H4 (cell line): ENCODE measurements at regions not wholly inside any gene's neighbourhood (a gene's known extent, or its start where the extent isn't known, plus 50 kb on each side); places are given as distances from the start of the nearest gene placed in this dataset.
"Not testable (repeated sequence)": the region's sequence is repeated elsewhere in the genome, so short reads cannot be mapped to it uniquely, and the experiment has no call there.

Source experiments
- DNase-seq: peaks from one replicate; pipeline ENCODE4 v3.0.0-alpha.2; 2015; ENCODE audit warnings: low spot score

- no peak for DNase-seq
Measured at GRCh38 chr5:106699198-106699597, 971.5 kb downstream of the EFNA5 start.

DNA sequence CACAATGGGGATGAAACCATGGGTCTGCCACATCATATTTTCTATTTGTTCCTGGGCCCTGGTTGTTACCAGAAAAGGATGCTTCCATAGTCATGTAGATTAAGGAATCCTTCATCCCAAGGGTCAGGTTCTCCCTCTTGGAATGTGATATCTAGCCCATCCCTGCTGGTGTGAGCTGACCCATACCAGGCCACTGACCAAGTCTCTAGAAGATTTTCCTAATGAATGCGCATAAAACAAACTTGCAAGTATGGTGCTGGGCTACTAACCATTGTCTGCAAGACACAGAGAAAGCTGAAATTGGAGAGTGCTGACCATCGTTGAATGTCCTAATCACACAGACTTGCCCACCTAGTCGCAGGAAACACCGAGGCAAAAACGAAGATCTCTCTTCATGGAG lies 972.6 kb downstream of the EFNA5 start:
- DNase-seq = no peak

- DNase-seq = no peak
Measured at GRCh38 chr5:106691701-106692100, 979.0 kb downstream of the EFNA5 start.

DNA sequence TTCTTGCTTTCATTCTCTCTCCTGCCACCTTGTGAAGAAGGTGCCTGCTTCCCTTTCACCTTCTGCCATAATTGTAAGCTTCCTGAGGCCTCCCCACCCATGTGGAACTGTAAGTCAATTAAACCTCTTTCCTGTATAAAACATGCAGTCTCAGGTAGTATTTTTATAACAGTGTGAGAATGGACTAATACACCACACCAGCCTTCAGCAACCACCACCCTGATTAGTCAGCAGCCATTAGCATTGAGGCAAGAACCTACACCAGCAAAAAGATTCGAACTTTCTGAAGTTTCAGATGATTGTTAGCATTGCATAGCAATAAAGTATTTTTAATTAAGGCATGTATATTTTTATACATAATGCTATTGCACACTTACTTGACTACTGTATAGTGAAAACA lies 980.2 kb downstream of the EFNA5 start:
- DNase-seq = no peak

DNA sequence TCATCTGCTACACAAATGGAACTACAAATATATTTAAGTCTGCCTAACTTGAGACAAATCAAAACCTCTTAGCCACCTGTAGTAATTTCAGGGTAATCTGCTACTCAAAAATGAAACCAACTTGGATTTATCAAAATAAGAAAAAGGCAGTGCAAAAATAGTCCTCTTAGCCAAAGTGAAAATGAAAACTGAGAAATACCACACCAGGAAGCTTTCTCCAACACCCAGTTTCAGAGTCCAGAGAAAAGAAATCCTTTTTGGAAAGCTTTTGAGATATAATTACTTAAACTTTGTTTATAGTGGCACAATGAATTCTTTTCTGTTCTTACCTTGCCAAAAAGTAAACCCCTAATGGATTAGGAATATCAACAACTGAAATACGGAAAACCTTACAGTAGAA lies 990.4 kb downstream of the EFNA5 start:
- peak; percentile 14 for DNase-seq

DNA sequence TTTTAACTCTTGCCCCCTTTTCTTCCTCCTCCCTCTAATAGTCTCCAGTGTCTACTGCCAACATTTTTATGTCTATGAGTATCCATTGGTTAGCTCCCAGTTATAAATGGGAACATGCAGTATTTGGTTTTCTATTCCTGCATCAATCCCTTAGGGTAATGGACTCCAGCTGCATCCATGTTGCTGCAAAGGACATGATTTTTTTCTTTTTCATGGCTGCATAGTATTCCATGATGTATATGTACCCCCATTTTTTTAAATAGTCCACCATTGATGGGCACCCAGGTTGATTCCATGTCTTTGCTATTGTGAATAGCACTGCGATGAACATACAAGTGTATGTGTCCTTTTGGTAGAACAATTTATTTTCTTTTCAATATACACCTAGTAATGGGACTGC lies 993.7 kb downstream of the EFNA5 start:
- no peak for DNase-seq

DNA sequence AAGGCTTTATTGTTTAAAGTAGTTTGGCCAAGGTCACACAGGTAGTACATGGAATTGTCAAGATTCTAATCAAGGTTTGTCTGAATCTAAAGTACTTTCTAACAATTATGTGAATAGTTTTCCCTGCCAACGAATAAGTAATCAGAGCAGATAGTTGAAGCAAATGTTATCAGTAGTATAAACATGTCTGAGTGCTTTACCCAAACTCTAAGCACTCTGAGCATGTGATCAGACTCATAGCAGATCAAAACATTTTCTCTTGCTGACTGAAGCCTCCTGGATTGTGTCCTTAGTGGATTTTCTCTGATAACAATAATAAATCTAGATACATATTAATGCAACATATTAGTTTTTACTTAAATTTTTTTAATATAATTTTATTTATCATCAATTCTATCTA lies 995.0 kb downstream of the EFNA5 start:
- no peak for DNase-seq

DNA sequence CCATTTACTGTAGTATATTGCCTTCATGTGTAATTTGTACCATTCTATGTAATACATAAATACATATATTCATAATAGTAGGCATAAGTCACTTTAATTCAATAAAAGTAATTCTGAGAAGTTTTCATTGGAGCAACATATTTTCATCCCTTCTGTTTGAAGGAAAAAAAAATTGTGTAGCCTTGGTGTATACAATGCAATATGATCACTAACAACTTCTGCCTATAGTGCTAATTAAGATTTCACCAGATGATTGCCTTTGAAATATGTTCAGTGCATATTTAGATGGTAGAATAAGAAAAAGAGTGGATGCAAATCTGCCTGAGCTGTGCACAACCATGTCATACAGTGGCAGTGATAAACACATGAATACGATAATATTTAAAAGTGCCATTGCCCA lies 996.8 kb downstream of the EFNA5 start:
- DNase-seq = no peak

GRCh38 chr5:106661866-106662265 lies 1008.9 kb downstream of the EFNA5 start:
- no peak for DNase-seq

DNA sequence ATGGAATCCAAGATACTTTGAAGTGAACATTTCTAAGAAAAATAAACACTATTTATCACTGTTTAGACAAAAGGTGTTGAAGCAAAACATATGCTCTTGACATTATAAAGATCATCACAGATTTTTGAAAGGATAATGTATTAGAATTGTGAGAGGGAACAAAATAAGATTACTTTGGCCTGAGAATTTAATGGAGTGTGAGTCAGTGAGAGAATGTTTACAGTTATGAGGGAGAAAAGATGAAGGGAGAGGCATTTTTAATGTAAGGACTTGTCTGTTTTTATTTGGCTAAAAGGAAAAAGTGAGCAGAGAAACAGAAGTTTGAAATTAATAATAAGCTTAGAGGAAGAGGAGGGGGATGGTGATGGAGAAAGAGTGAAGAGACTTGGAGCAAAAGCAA lies 1010.1 kb downstream of the EFNA5 start:
- DNase-seq = no peak

GRCh38 chr5:106658150-106658549 lies 1012.6 kb downstream of the EFNA5 start:
- no peak for DNase-seq

- no peak for DNase-seq
Measured at GRCh38 chr5:106656821-106657220, 1013.9 kb downstream of the EFNA5 start.

DNA sequence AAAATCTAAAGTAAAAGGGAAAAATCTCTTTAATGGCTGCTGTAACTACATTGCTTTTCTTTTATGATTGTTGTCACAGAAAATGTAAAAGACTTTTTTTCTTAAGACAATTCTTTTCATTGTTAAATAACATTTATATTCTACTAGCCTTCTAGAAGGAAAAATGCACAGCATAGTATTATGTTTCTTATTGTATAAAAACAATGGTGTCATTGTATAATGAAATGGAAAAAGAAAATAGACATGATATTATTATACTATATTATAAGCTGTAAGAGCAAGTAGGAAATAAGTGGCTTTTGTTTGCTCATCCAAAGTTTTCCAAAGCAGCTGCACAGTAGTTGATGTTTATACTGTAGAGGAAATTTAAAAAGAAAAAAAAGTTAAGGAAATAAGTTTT lies 1021.7 kb downstream of the EFNA5 start:
- DNase-seq = no peak

DNA sequence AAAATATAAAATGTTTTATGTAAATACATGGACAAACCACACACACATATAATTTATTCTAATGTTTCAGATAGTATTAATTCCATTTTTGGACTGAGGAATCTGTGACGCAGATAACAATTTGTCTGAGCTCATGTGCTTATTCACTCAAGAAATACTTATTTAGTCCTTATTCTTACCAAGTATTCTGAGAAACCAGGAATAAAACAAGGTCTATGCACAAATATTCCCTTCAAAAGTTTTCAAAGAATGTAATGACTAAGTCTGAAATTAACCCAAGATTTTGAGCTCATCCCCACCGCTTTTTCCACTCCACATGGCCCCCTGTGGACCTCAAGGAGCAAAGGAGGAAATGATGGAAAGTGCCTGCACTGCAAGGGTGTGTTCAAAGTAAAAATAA lies 1022.3 kb downstream of the EFNA5 start:
- DNase-seq = no peak

DNA sequence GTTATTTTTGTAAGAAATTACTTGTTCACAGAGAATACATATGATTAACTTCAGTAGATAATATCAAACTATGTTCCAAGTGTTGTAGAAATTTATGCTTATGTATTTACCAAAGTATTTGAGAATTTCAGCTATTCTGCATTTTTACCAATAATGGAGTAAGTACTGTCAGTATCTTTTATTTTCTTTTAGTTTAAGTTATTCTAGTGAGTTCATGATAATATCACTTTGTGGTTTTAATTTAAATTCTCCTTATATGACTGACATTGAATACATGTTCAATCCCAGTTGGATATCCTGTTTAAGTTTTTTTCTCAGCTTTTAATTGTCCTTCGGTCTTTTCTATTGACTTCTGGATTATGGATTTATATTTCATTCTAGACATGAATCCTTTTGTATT lies 1024.6 kb downstream of the EFNA5 start:
- no peak for DNase-seq

- DNase-seq = no peak
Measured at GRCh38 chr5:106640511-106640910, 1030.2 kb downstream of the EFNA5 start.

GRCh38 chr5:106639488-106639887 lies 1031.2 kb downstream of the EFNA5 start:
- DNase-seq = no peak

- DNase-seq = no peak
Measured at GRCh38 chr5:106637275-106637674, 1033.5 kb downstream of the EFNA5 start.

DNA sequence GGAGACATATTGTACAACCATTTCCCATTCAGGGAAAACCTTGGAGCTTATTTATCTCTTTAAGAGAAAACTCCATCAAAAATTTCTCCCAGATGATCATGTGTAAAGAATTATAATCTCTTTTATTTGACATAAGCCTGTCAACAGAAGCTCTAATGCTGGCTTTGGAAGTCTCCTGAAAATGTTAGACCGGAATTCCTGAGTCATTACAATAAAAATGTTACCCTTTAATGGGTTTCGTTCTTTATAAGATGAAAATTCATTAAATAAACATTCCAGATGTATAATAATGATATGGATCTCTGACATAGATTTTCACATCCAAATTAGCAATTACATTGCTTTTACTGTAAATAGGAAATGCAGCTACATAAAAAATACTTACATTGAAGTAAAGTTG lies 1036.4 kb downstream of the EFNA5 start:
- no peak for DNase-seq

DNA sequence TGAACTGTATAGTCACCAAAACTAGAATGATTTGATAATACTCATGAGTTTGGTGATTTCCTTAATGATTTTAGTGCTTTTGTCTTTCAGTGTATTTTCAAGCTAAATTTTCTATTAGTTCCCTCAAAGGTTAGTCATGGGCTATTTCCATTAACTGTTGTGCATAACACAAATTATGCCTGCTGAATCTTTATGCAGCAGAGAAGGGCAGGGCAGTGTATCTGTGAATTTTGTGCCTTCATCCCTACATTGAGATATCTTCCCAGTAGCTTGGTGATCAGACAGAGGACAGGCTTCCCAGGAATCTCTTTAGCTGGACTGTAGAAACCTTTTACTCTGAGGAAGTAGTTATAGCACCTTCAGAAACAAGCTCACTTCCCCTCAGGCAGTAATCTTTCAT lies 1036.9 kb downstream of the EFNA5 start:
- DNase-seq = no peak

DNA sequence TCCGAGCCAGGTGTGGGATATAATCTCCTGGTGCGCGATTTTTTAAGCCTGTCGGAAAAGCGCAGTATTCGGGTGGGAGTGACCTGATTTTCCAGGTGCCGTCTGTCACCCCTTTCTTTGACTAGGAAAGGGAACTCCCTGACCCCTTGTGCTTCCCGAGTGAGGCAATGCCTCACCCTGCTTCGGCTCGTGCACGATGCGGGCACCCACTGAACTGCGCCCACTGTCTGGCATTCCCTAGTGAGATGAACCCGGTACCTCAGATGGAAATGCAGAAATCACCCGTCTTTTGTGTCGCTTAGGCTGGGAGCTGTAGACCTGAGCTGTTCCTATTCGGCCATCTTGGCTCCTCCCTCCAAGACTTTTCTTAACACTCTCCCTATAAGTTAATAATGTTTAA lies 1042.3 kb downstream of the EFNA5 start:
- not testable (repeated sequence) for DNase-seq

GRCh38 chr5:106610041-106610440 lies 1060.7 kb downstream of the EFNA5 start:
- no peak for DNase-seq

DNA sequence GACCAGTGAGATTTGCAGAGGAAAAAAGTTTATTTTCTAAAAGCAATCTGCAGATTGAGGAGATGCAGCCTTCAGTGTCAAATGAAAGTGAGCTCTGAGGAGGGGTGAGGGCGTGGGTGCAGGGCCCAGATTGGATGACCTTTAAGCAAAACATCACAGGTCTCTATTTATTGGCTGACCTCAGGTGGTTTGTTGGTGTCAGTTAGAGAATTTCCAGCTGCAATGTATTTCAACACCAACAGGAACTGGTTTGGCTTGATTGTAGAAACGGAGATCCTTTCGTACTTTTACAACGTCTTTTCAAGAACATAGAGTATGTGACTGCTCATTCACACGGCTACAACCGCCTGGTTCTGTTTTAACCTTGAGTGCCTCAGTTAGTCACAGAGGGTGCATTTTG lies 1069.1 kb downstream of the EFNA5 start:
- DNase-seq = no peak

DNA sequence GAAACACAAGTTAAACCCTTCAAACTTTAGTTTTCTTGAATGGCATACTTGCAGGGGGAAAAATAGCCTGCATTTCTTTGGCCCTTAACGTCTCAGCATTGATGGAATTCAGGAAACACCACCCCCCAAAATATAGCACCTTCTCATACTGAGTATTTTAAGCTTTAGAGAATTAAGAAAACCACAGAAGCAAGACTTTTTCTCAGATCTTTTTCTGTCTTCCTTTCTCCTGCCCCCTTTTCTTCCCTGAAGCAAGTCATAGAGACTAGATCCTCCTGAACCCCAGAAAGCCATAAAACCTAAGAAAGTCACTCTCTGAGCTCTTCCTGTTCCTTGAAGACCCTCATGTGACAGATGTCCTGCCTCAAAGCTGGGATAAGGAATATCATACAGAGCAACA lies 1069.9 kb downstream of the EFNA5 start:
- DNase-seq = no peak

DNA sequence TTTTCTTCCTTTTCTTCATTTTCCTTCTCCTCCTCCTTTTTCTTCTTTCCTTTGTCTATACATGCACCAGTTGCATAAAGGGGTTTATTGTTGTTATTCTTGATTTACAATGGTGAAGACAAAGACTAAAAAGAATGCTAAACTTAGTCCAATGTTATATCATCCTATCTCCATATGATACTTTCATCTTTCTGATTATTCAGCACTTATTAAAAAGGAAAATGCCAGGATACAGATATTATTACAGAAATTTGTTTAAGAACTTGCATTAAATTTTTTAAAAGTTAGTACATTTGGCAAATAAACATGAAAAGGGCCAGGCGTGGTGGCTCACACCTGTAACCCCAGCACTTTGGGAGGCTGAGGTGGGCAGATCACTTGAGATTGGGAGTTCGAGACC lies 1074.9 kb downstream of the EFNA5 start:
- no peak for DNase-seq
